HG03135 (cell line): ENCODE measurements at regions not wholly inside any gene's neighbourhood (a gene's known extent, or its start where the extent isn't known, plus 50 kb on each side); places are given as distances from the start of the nearest gene placed in this dataset.

Source experiments
- ATAC-seq: cut with Tn5 transposase; IDR thresholded peaks from one replicate; pipeline ENCODE4 v1.9.1; 2021; ENCODE audit warnings: mild to moderate bottlenecking, moderate library complexity; ENCODE audit not compliant: unreplicated experiment

- ATAC-seq = no peak
These were observed 1630.3 kb downstream of the RPA4 start for GRCh38 chrX:98514032-98514431.

- no peak for ATAC-seq
These were observed 1632.4 kb downstream of the RPA4 start for GRCh38 chrX:98516120-98516519.

- ATAC-seq = no peak
These were observed 1639.3 kb downstream of the RPA4 start for GRCh38 chrX:98523026-98523425.

- no peak for ATAC-seq
These were observed 1639.8 kb downstream of the RPA4 start for GRCh38 chrX:98523521-98523920.

GRCh38 chrX:98548519-98548918, 1664.8 kb downstream of the RPA4 start:
- no peak for ATAC-seq

- ATAC-seq = no peak
These were observed 1685.1 kb downstream of the RPA4 start for GRCh38 chrX:98568795-98569194.

- no peak for ATAC-seq
These were observed 1722.2 kb downstream of the RPA4 start for GRCh38 chrX:98605941-98606340.

GRCh38 chrX:98607739-98608138, 1724.0 kb downstream of the RPA4 start:
- ATAC-seq = no peak

- ATAC-seq = no peak
These were observed 1743.9 kb downstream of the RPA4 start for GRCh38 chrX:98627645-98628044.

GRCh38 chrX:98637451-98637850, 1753.7 kb downstream of the RPA4 start:
- no peak for ATAC-seq

GRCh38 chrX:98646351-98646750, 1762.6 kb downstream of the RPA4 start:
- no peak for ATAC-seq

- ATAC-seq = no peak
These were observed 1755.5 kb downstream of the PCDH19 start for GRCh38 chrX:98654565-98654964.
